H1 (cell line): ENCODE measurements at regions not wholly inside any gene's neighbourhood (a gene's known extent, or its start where the extent isn't known, plus 50 kb on each side); places are given as distances from the start of the nearest gene placed in this dataset.

Source experiments
- CTCF ChIA-PET: fragments of 300-600 bp; sonication (Branson Sonifier 250); formaldehyde crosslinking; loops from one replicate; lab custom pipeline; 2021; ENCODE audit not compliant: partially characterized antibody; lab: Charles Lee
- POLR2A ChIA-PET: fragments of 300-600 bp; sonication (Branson Sonifier 250); formaldehyde crosslinking; loops from one replicate; lab custom pipeline; 2021; ENCODE audit warnings: inconsistent platforms; ENCODE audit not compliant: partially characterized antibody; lab: Charles Lee
- DNase-seq, 2 experiments: peaks; one replicate each; pipeline versions ENCODE4 v3.0.0 to v3.0.0-alpha.2; 2010 to 2022; ENCODE audit warnings: low spot score in 2 of 2, low read depth in 1 of 2, mixed read lengths in 1 of 2
- FAIRE-seq: peaks from 2 replicates; lab custom pipeline; 2011; peaks lifted over from hg19 to GRCh38; lab: Jason Lieb, UNC
- H2AFZ ChIP-seq: 2 replicates; pipeline ENCODE4 v1.8.1; 2012; ENCODE audit warnings: low read length, inconsistent platforms
- H2AK5ac ChIP-seq: 2 replicates; pipeline ENCODE4 v1.6.1; 2013; ENCODE audit warnings: low read depth, low read length
- H2BK120ac ChIP-seq: replicated peaks from 2 replicates; pipeline ENCODE3; 2013; ENCODE audit warnings: low read depth, low read length, inconsistent platforms
- H2BK12ac ChIP-seq: 2 replicates; pipeline ENCODE4 v1.6.1; 2013; ENCODE audit warnings: low read depth, low read length
- H2BK15ac ChIP-seq: 2 replicates; pipeline ENCODE4 v1.6.1; 2013; ENCODE audit warnings: low read length
- H2BK20ac ChIP-seq: 2 replicates; pipeline ENCODE4 v1.6.1; 2013; ENCODE audit warnings: low read length
- H2BK5ac ChIP-seq: 2 replicates; pipeline ENCODE4 v1.6.1; 2013; ENCODE audit warnings: low read depth, low read length
- H3K14ac ChIP-seq: 2 replicates; pipeline ENCODE4 v1.6.1; 2013; ENCODE audit warnings: inconsistent platforms; ENCODE audit not compliant: insufficient read length
- H3K18ac ChIP-seq: 2 replicates; pipeline ENCODE4 v1.6.1; 2013; ENCODE audit warnings: low read length; ENCODE audit errors: extremely low read depth
- H3K23ac ChIP-seq: 2 replicates; pipeline ENCODE4 v1.6.1; 2013; ENCODE audit warnings: inconsistent platforms; ENCODE audit not compliant: insufficient read length
- H3K23me2 ChIP-seq: 2 replicates; pipeline ENCODE4 v1.6.1; 2013; ENCODE audit warnings: low read depth, low read length
- H3K27ac ChIP-seq: 2 replicates; pipeline ENCODE4 v1.6.1; 2011; ENCODE audit warnings: low read depth, low read length, inconsistent platforms
- H3K27me3 ChIP-seq, 4 experiments: replicated peaks in 1 of 4; 1 replicate in 1 of 4; 2 replicates in 3 of 4; pipeline versions ENCODE4 v1.6.1 to v1.8.1; 2011 to 2013; ENCODE audit warnings: low read length in 3 of 4, mild to moderate bottlenecking in 3 of 4, inconsistent platforms in 2 of 4, mixed read lengths in 2 of 4, moderate library complexity in 1 of 4; ENCODE audit not compliant: control insufficient read depth in 3 of 4, insufficient read depth in 3 of 4; ENCODE audit errors: extremely low read depth in 1 of 4
- H3K36me3 ChIP-seq, 4 experiments: 2 replicates each; pipeline versions ENCODE4 v1.6.1 to v1.8.1; 2011 to 2013; ENCODE audit warnings: mild to moderate bottlenecking in 4 of 4, low read length in 3 of 4, moderate library complexity in 2 of 4, control low read depth in 1 of 4, inconsistent platforms in 1 of 4; ENCODE audit not compliant: insufficient read depth in 4 of 4, control insufficient read depth in 2 of 4
- H3K4ac ChIP-seq: replicated peaks from 2 replicates; pipeline ENCODE3; 2013; ENCODE audit warnings: low read length, low read depth, mixed read lengths, inconsistent platforms; ENCODE audit not compliant: insufficient read length
- H3K4me1 ChIP-seq, 4 experiments: replicated peaks in 1 of 4; 1 replicate in 1 of 4; 2 replicates in 3 of 4; pipeline versions ENCODE4 v1.6.1 to v1.8.1; 2011 to 2013; ENCODE audit warnings: low read length in 3 of 4, inconsistent platforms in 2 of 4, mixed read lengths in 1 of 4; ENCODE audit not compliant: insufficient read depth in 4 of 4, control insufficient read depth in 3 of 4
- H3K4me2 ChIP-seq, 2 experiments: 2 replicates each; pipeline versions ENCODE4 v1.6.1 to v1.8.1; 2011 to 2013; ENCODE audit warnings: low read depth in 2 of 2, low read length in 2 of 2, control low read depth in 1 of 2, inconsistent platforms in 1 of 2, mild to moderate bottlenecking in 1 of 2; ENCODE audit not compliant: insufficient read depth in 1 of 2
- H3K4me3 ChIP-seq, 4 experiments: fragments of 200-600, 300-600 bp in 1 of 4; sonication (generic), shearing (Covaris generic), sonication (Bioruptor Twin) in 1 of 4; 2 replicates each; pipeline versions ENCODE4 v1.5.1 to v1.8.1; 2011 to 2016; ENCODE audit warnings: low read length in 4 of 4, low read depth in 3 of 4, control low read depth in 2 of 4, inconsistent platforms in 2 of 4, mild to moderate bottlenecking in 2 of 4, mixed read lengths in 1 of 4, moderate library complexity in 1 of 4; ENCODE audit not compliant: insufficient read depth in 2 of 4; ENCODE audit errors: extremely low read depth in 1 of 4
- H3K56ac ChIP-seq: replicated peaks from 2 replicates; pipeline ENCODE3; 2013; ENCODE audit warnings: low read depth, mild to moderate bottlenecking, mixed read lengths, low read length, inconsistent platforms; ENCODE audit not compliant: insufficient read length
- H3K79me1 ChIP-seq: 2 replicates; pipeline ENCODE4 v1.6.1; 2013; ENCODE audit warnings: low read depth, low read length, control low read depth
- H3K79me2 ChIP-seq, 2 experiments: 2 replicates each; pipeline versions ENCODE4 v1.6.1 to v1.8.1; 2012 to 2013; ENCODE audit warnings: low read length in 2 of 2, mild to moderate bottlenecking in 2 of 2, inconsistent platforms in 1 of 2; ENCODE audit not compliant: insufficient read depth in 2 of 2, control insufficient read depth in 1 of 2
- H3K9ac ChIP-seq, 4 experiments: replicated peaks in 1 of 4; 1 replicate in 1 of 4; 2 replicates in 3 of 4; pipeline versions ENCODE4 v1.6.1 to v1.8.1; 2011 to 2013; ENCODE audit warnings: low read depth in 3 of 4, low read length in 3 of 4, control low read depth in 2 of 4, mild to moderate bottlenecking in 2 of 4, moderate library complexity in 2 of 4, inconsistent platforms in 1 of 4; ENCODE audit errors: extremely low read depth in 1 of 4
- H3K9me3 ChIP-seq, 2 experiments: 2 replicates each; pipeline versions ENCODE4 v1.6.1 to v1.8.1; 2012 to 2013; ENCODE audit warnings: mild to moderate bottlenecking in 2 of 2, moderate library complexity in 2 of 2, control low read depth in 1 of 2, inconsistent platforms in 1 of 2, low read depth in 1 of 2, low read length in 1 of 2, mixed read lengths in 1 of 2; ENCODE audit not compliant: insufficient read depth in 2 of 2
- H4K20me1 ChIP-seq, 2 experiments: replicated peaks in 1 of 2; 2 replicates each; pipeline versions ENCODE3 to v1.8.1; 2011 to 2013; ENCODE audit warnings: inconsistent platforms in 2 of 2, low read length in 2 of 2, mild to moderate bottlenecking in 1 of 2; ENCODE audit not compliant: insufficient read depth in 2 of 2, control insufficient read depth in 1 of 2
- H4K5ac ChIP-seq: 2 replicates; pipeline ENCODE4 v1.6.1; 2013; ENCODE audit warnings: low read length, low read depth, mixed read lengths, inconsistent platforms; ENCODE audit not compliant: insufficient read length
- H4K8ac ChIP-seq: 2 replicates; pipeline ENCODE4 v1.8.0; 2013; ENCODE audit warnings: mild to moderate bottlenecking, moderate library complexity, low read length, inconsistent platforms; ENCODE audit not compliant: insufficient read depth; ENCODE audit errors: extremely low read depth
- H4K91ac ChIP-seq: replicated peaks from 2 replicates; pipeline ENCODE3; 2013; ENCODE audit warnings: low read length, mixed read lengths, inconsistent platforms; ENCODE audit not compliant: insufficient read length
- ATF3 ChIP-seq: IDR thresholded peaks from 2 replicates; pipeline ENCODE4 v1.6.1; 2011; ENCODE audit warnings: low read depth, mild to moderate bottlenecking, low read length; ENCODE audit not compliant: insufficient read depth
- BRCA1 ChIP-seq: IDR thresholded peaks from 2 replicates; pipeline ENCODE4 v1.6.1; 2012; ENCODE audit warnings: low read depth, low read length, improper control_type of control experiment
- GABPA ChIP-seq: IDR thresholded peaks from 2 replicates; pipeline ENCODE4 v1.6.1; 2011; ENCODE audit warnings: mild to moderate bottlenecking, low read length, moderate library complexity, borderline replicate concordance; ENCODE audit not compliant: insufficient read depth
- KDM4A ChIP-seq: IDR thresholded peaks from one replicate; pipeline ENCODE4 v1.7.1; 2012; ENCODE audit warnings: low read depth, mild to moderate bottlenecking, moderate library complexity, low read length, inconsistent platforms; ENCODE audit not compliant: severe bottlenecking
- MAFK ChIP-seq: IDR thresholded peaks from 2 replicates; pipeline ENCODE4 v1.6.1; 2012; ENCODE audit warnings: low read depth, mild to moderate bottlenecking, improper control_type of control experiment, low read length
- PHF8 ChIP-seq: fragments of 200-600 bp; sonication (generic); conservative IDR thresholded peaks from 2 replicates; pipeline ENCODE4 v1.7.1; 2012; ENCODE audit warnings: low read depth, mild to moderate bottlenecking, inconsistent platforms, low read length, moderate library complexity
- RBBP5 ChIP-seq: IDR thresholded peaks from 2 replicates; pipeline ENCODE4 v1.7.1; 2012; ENCODE audit warnings: low read depth, mild to moderate bottlenecking, inconsistent platforms, low read length, moderate library complexity, borderline replicate concordance
- RFX5 ChIP-seq: IDR thresholded peaks from 2 replicates; pipeline ENCODE4 v1.6.1; 2011; ENCODE audit warnings: low read depth, low read length, improper control_type of control experiment, borderline replicate concordance
- SAP30 ChIP-seq: fragments of 300-600 bp; sonication (generic); IDR thresholded peaks from 2 replicates; pipeline ENCODE4 v1.7.1; 2012; ENCODE audit warnings: low read length, moderate library complexity, mild to moderate bottlenecking, inconsistent platforms; ENCODE audit not compliant: insufficient read depth, insufficient replicate concordance
- WGBS, 2 experiments: shearing (Covaris generic) in 1 of 2; methylation state at CpG; one replicate each; pipeline versions ENCODE4 v1.1.6 to v1.1.7; 2013 to 2015; ENCODE audit warnings: low lambda C conversion rate in 2 of 2, mixed read lengths in 2 of 2, inconsistent platforms in 1 of 2, low coverage in 1 of 2, missing lambda C conversion rate in 1 of 2; ENCODE audit not compliant: insufficient replicate concordance in 2 of 2, insufficient coverage in 1 of 2, insufficient read length in 1 of 2; ENCODE audit errors: extremely low coverage in 1 of 2, missing lambda C conversion rate in 1 of 2; 5-methylcytosine and 5-hydroxymethylcytosine counted together

- no peak overlapping the region for H3K9ac ChIP-seq
- H2AK5ac ChIP-seq = no peak overlapping the region
- H4K91ac ChIP-seq = no peak overlapping the region
- no peaks in the 10 kb centered on the region; the same call in 1 of the 2 replicates for H3K23me2 ChIP-seq
- H3K79me1 ChIP-seq = no peaks in the 10 kb centered on the region
- no peak overlapping the region for H2BK12ac ChIP-seq
- POLR2A ChIA-PET = interaction anchor here (0.9 to 1.3 kb wide), 2 partner anchors 21 to 94 kb away, joined by 3 to 7 read pairs; partner anchors contain the start of gene ID2
- no peak overlapping the region for H3K14ac ChIP-seq
- peaks cover 0 to 2% (median under 1%) of the 10 kb centered on the region in 4 experiments; a peak in 2 of 7 replicates for H3K27me3 ChIP-seq
- H3K4me3 ChIP-seq = no peak overlapping the region
- peak overlapping the region; percentile 7 for H4K8ac ChIP-seq
- H3K36me3 ChIP-seq = no peaks in the 10 kb centered on the region
- no peak overlapping the region for H2BK15ac ChIP-seq
- no peak overlapping the region for H2BK120ac ChIP-seq
- FAIRE-seq (no peak), DNase-seq (no peak)
- 90% methylated on average over 19 of the region's 19 CpGs; no CpG with 5 or more reads in 1 of the 2 experiments for WGBS, 2 experiments
- H3K23ac ChIP-seq = no peak overlapping the region
- H3K4ac ChIP-seq = no peak overlapping the region
- no peak overlapping the region for H3K4me2 ChIP-seq
- TF ChIP-seq BRCA1 (no peak), GABPA (no peak), ATF3 (no peak), KDM4A (no peak), MAFK (no peak), SAP30 (no peak), RBBP5 (no peak), PHF8 (no peak), RFX5 (no peak)
- H4K20me1 ChIP-seq = no peaks in the 10 kb centered on the region
- no peak overlapping the region for H4K5ac ChIP-seq
- no peak overlapping the region for H3K27ac ChIP-seq
- H3K18ac ChIP-seq = no peak overlapping the region
- no peak overlapping the region for H2BK5ac ChIP-seq
- peaks cover 2 to 19% (median 11%) of the 10 kb centered on the region in 4 experiments; a peak in 6 of 7 replicates for H3K4me1 ChIP-seq
- H2AFZ ChIP-seq = no peak overlapping the region
- no peaks in the 10 kb centered on the region for H3K9me3 ChIP-seq
- no peaks in the 10 kb centered on the region for H3K79me2 ChIP-seq
- H3K56ac ChIP-seq = no peak overlapping the region
- CTCF ChIA-PET = interaction anchor here (2.0 kb wide), 1 partner anchor 37 kb away, joined by 4 read pairs; no protein-coding TSS in a partner anchor
- H2BK20ac ChIP-seq = no peak overlapping the region
Measured at GRCh38 chr2:8587251-8587791, 94.5 kb upstream of the ID2 start.
